CD4-positive, alpha-beta T cell treated with Interleukin-21 for 1 hour (primary cell): ENCODE measurements at regions not wholly inside any gene's neighbourhood (a gene's known extent, or its start where the extent isn't known, plus 50 kb on each side); places are given as distances from the start of the nearest gene placed in this dataset.

Source experiments
- DNase-seq: peaks from one replicate; pipeline ENCODE4 v3.0.0-alpha.2; 2020

DNA sequence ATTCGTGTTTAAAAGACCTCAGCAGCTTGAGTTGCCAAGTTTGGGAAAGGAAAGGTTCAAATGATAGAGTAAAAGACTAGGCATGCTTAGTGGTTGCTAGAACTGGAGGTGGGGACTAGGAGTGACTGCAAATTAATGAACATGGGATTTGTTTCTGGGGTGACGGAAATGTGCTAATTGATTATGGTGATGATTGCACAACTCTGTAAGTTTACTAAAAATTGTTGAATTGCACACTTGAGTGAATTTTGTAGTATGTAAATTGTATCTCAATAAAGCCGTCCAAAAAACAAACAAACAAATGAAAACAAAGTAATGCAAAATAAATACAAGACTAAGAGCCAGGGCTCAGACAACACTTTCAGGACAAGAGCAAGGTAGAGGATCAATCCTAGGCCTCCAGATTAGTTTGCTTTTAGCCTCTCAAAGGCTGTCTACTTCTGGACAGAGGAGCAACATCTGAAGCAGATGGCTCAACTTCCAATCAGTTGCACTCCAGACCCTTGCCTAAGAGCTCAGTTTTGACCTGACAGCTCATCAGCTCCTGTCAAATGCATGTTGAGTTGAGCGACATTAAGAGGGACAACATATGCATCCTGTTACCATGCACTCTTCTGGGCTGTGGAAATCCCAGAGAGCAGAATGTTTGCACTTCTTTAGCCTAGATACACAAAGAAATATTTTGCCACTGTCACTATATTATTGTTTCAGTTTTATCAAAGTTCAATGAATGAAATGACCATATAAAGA, 111.2 kb upstream of the ASIC2 start:
- DNase-seq: no peak

DNA sequence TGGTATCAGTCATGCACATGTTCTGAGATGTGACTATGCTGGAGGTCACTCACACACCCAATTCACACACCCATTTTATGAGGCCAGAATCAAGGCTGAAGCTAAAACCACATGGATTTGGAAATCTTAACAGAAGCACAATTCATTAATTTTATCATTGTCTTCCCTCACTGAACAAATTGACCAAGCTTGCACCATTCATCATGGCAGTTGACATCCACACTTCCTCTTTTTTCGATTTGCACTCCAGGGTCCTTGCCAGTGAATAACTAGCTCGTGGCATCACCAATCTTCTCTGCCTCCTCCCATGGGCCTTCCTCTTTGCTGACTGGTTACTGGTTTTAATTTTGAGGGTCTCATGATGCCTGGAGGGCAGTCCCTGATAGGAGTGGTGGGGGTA, 123.0 kb upstream of the ASIC2 start:
- DNase-seq: no peak

DNA sequence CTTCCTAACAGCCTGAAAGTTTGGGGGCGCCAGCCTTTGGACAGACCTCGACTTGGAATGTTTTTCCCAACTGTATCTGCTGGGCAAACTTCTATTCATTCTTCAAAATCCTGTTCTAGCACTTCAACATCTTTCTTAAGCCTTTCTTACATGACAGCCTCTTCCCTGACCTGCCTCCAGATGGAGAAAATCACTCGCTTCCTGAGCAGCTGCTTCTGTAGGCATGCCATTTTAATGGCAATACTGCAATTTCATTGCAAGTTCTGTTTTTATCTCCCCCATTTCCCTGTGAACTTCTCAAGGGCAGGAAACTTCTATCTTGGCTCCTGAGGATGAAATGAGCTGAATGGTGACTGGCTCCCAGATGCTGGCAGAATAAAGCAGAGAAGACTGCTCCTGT, 128.8 kb upstream of the ASIC2 start:
- no peak for DNase-seq

DNA sequence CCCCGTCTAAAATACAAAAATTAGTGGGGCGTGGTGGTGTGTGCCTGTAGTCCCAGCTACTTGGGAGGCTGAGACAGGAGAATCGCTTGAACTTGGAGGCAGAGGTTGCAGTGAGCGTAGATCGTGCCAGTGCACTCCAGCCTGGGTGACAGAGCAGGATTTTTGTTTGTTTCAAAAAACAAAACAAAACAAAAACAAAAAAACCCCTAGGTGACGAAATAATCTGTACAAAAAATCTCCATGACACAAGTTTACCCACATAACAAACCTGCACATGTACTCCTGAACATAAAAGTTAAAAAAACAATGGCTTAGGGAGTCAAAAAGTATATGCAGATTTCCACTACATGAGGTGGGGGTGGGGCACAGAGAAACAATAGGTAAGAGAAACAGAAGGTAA, 140.5 kb upstream of the ASIC2 start:
- DNase-seq: no peak

DNA sequence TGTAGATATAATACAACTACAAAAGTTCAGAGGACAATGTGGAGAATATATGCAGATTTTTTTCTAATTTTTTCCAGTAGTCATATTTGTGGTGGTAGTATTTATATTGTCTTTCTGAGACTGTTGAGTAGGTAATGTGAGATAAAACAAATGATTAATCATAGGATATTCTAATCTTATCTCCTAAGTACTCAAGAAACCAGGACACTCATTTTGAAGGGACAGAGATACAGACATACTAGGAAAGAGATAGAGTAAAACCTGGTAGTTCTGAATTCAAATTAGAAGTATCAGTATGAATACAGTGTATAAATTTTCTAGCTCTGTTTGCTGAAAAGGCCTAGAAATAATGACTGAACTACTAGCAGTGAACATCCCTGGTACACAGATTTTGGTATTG, 141.7 kb upstream of the ASIC2 start:
- no peak for DNase-seq

DNA sequence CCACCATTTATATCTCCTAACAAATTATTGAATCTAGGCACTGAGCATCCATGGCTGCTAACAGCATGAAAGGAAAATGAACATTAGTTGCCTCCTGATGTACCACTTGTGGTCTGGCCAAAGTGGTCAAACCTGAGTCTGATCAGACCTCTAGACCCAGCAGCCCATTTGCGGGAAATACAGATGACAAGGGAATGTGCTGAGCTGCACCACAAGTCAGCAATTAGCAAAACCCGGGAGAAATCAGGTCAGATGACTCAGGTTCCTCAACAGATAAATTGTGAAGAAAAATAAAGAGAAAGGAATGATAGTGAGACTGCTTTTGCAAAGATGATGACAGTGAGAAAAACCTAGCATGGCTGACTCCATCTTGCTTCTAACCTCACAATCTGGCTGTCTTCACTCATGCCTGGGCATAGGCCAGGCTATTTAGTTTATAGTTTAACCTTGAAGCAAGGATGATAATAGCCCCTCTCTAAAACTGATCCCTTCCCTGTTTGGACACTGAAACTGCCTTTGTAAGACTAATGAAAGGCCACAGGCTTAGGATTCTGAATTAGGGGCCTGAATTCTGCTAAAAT, 142.7 kb upstream of the ASIC2 start:
- no peak for DNase-seq

DNA sequence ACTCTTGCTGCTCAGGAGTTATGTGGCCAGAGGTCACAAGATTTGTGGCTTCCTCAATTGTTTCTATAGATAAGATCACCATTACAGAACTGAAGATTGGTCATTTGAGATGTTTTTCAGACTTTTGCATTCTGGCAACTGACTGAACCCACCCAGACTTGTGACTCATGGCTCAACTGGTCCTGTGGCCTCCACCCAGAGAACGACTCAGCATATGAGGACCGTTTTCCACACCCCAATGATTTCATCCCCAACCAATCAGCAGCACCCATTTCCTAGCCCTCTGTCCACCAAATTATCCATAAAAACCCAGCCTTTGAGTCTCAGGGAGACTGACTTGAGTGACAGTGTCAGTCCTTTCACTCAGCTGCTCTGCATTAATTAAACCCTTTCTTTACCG, 143.2 kb upstream of the ASIC2 start:
- DNase-seq: no peak

DNA sequence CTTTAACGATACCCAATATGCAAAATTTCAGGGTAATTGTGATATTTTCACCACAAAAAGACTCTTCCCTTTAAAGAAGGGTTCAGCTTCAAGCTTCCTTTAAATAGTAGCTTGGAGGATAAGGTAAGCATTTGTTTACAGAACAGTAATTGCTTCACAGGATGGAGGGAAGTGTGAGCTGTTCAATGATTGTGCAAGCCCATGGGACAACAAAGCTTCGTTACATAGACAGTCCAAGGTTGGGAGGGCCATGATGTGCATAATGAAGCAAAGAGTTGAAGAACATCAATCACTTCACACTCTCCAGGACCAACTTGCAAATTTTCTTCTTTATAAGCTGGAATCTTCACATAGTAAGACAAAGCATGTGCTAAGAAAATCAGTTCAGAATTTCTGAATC, 145.0 kb upstream of the ASIC2 start:
- DNase-seq: no peak

DNA sequence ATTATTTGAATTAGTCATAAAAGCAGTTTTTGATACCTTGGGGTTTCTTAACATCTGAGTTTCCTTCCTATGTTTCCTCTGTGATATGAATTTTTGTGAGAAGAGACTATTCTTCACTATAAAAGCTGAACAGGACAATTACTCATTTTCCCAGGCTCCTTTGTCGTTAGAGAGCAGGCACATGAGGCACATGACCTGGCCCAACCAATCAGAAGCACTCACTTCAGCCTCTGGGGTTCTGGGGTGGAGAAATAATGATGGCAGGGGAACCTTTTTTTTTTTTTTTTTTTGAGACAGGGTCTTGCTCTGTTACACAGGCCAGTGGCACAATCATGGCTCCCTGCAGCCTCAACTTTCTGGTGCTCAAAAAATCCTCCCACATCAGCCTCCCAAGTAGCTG, 145.5 kb upstream of the ASIC2 start:
- no peak for DNase-seq

DNA sequence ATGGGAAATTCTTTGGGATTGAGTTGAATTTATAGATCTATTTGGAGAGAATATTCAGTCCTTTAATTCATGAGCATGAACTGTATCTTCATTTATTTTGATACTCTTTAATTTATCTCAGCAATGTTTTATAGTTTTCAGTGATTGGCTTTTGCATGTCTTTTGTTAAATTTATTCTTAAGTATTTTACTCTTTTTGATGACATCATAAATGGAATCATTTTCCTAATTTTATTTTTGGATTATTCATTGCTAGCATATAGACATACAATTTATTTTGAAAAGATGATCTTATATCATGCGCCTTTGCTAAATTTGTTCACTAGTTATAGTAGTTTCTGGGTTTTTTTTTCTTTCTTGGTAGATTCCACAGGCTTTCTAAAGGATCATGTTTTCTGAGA, 149.2 kb upstream of the ASIC2 start:
- no peak for DNase-seq

DNA sequence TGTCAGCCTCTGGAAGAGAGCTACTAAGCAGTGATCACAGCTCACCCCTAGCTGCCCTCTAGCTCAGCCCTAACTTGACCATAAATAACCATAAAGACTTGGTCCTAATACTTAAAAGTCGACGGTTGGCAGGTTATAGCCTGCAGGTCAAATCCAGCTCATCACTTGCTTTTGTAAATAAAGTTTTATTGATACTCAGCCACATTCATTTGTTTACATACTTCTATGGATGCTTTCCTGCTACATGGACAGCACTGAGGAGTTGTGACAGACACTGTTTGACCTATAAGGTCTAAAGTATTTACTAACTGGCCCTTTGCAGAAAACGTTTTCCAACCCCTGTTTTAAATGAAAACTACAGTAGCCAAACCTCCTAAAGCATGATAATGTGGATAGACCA, 151.6 kb upstream of the ASIC2 start:
- no peak for DNase-seq

DNA sequence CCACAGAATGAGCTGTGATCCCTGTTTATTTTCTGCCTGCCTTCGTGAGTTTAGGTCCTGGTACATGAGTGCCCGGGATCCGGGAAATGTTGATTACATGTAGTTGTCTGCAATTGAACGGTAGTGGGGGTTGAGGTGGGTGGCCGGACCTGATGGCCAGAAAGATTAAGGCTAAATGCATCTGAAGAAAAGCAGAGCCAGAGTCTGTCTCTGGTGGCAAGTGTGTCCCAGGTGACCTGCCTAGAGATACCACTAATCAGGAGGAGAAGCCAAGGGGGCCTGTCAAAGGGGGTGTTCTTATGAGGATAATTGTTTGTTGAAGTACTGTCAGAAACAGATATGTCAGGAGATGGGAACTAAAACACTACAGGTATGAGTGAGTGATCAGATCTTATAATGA, 154.0 kb upstream of the ASIC2 start:
- no peak for DNase-seq

DNA sequence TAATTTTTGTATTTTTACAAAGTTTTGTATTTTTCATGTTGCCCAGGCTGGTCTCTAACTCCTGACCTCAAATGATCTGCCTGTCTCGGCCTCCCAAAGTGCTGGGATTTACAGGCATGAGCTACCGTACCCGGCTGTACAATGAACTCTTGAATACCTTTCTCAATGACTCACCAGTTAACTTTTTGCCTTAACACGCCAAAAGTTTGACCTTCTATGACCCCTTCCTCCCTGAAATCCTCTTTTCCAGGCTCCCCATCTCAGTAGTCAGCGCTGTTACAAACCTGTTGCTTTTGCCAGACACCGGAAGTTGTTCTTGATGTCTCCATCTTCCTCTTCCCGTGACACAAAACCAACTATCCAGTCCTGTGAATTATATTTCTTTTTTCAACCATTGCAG, 158.1 kb upstream of the ASIC2 start:
- no peak for DNase-seq

DNA sequence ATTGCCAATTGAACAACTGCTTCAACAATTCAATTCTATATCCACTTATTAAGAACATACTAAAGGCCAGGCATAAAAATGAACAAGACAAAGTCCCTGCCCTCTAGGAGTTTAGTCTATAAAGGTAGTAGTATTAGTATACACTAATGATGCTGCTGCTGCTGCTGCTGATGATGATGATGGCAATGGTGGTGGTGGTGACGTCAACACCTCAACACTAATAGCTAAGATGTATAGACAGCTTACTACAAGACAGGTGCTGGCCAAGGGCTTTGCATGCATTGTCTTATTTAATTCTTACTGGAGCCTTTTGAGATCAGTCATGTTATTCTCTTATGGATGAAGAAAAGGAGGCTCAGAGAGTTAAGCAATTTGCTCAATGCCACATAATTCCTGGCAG, 164.4 kb upstream of the ASIC2 start:
- no peak for DNase-seq

DNA sequence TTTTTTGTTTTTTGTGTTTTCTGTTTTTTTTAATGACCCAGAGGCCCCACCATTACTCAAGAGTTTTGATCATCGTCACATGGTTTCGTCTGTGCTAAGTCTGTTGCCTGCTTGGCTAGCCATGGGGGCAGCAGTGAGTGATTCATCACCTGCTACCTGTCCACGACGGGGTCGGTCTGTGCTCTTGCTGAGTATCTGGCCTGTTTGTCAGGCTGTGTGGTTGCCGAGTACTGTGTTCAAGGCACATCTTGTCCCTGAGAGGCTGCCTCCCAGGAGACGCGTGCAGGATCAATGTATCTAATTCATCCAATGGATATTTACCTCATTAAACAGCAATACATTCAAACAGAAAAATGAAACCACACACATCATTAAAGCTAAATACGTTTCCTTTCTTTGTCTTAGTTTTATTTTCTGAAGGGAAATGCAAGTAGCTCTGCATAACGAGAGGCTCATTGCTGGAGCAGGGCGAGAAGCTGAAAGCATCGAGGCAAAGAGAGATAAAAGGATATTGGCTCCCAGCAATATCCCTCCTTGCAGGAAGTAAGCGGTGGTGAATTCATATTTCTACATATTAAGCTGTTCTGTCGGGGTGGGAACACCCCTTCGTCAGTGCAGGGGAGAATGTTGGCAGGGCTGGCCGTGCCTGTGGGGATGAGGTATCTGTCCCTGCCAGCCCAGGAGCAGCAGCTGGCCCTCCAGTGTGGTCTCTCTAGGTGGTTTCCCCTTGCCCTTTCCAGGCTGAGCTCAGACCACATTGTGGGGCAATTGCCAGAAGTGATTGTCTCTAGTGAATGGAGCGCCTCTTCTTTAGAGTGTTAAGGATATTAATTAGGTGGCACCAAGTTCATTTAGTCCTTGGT, 166.2 kb upstream of the ASIC2 start:
- DNase-seq: no peak

DNA sequence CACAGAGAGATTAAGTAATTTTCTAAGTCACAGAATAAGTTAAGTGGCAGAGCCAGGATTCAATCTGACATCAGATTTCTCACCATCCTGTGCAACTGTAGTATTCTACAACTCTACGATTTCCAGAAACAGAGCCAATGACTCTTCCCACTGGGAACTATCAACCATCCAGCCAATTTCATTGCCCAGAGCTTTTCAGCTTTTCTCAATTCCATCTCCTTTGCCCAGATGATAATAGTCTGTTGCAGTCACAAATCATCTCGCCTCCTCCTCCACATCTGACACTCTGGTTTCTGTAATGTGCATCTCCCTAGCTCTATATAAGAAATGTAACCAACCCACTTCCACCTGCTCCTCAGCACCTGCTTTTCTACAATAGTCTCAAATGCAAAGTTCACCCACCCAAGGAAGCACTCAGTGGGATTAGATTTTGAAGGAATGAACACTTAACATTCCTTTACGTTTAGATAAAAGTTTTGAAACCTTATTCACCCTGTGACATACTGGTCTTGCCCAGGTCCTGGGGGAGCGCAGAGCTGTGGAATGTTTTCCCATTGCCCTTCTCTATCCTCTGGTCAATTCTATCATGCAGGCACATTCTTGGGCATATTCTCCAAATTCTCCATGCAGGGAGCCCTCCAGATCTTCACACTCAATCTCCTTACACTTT, 167.8 kb upstream of the ASIC2 start:
- no peak for DNase-seq

DNA sequence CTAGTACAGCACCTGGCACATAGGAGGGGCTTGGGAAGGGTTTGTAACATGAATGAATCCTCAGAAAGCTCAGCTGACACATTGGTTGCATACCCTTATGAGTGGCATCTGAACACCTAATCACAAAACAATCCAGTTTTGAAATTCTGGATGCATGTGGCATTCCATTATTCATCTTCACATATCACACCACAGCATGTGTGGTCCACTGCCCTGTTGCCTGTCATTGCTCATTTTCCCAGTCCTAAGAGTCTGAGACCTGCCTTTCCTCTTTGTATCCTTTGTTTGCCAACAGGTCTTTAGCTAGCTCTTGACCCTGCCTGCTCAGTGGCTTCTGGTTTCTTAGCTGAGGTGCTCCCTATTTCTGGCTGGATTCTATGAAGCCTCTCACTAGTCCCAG, 170.8 kb upstream of the ASIC2 start:
- no peak for DNase-seq

DNA sequence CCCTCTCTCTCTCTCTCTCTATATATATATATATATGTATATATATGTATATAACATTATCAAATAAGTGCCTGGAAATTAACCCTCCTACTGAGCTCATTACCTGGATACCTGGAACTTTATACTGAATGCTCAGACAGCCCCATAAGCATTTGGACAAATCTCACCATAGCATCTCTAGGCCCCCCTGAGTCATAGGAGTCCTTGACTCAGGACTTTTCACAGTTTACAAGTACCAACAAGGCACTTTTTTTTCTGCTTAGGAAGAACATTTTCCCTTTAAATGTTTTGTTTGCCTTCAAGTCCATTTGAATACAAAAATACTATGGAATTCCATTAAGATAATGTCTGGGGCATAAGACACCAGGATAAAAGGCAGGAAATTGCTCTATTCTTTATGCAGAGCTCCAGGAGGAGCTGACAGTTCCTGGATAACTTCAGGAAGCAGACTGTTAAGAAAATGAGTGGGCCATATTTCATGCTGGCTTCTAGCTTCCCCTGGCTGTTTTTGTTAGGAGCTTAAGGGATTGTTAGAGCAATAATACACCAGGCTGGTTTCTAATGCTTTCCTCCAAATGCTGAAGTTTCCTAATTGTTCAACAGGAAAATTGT, 171.7 kb upstream of the ASIC2 start:
- no peak for DNase-seq

DNA sequence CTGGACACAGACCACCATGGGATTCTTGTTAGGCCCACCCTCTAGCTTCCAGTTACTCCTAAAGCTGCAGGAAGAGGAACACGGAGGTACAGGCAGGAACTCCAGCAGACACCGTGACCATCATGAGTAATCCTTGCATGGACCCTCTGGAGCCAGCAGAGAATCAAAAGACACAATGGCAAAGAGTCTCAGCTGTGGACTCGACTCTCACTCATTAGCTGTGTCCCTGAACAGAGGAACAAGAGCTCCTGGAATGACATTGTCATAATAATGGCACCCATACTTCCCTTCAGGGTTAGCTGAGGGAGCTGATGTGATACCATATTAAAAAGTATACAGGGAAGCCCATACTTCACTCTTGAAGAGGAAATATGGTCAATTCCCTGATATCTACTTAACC, 176.3 kb upstream of the ASIC2 start:
- no peak for DNase-seq

DNA sequence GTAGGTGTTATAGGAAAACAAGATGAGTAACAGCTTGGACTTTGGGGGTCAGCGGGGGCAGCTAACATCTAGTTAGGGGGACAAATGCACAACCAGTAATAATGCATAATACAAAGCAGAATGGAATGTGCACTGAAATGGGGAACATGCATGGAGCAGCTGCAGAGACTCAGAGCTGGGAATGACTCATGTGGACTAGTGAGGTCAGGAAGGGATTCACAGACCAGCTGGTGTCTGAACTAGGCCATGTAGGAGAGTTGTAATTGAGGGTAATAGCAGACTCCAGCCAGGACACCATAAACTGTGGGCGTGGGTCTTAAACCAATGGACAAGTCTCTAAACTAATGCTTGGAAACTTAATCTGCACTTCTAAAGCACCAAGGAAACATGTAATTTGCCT, 176.8 kb upstream of the ASIC2 start:
- no peak for DNase-seq

DNA sequence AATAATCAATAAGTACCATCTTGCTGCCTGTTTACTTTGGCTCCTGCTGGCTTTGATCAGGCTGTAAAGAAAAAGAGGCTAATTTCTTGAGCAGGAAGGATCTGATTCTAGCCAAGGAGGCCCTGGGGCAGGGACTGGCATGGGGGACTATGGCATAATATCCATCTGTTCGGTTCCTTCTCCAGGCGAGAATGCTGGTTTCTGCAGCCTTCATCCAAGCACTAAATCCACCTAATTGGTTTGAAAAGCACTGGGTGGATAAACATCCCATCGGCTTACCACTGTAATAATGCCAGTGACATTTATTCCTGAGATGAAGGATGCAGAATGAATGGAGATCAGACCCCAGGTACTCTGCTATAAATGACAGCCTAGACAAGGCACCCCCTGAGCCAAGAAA, 180.0 kb upstream of the ASIC2 start:
- DNase-seq: no peak

DNA sequence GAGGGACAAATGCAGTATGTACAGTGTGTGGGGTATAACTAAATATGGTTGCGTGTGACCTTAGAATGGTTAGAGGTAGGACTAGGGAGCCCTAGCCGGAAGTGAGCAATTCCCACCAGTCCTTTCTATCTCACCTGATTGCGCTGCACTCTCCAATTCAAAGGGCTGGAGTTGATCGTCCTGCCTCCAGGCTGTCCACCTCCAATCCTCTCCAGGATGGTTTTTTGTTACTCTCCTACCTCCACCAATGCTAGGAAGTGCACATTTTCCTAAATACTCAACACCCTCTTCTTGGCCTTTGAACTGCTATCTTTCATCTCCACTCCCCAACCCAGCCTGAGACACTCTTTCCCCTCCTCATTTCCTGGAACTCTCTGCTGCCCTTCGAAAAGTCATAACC, 181.7 kb upstream of the ASIC2 start:
- no peak for DNase-seq

DNA sequence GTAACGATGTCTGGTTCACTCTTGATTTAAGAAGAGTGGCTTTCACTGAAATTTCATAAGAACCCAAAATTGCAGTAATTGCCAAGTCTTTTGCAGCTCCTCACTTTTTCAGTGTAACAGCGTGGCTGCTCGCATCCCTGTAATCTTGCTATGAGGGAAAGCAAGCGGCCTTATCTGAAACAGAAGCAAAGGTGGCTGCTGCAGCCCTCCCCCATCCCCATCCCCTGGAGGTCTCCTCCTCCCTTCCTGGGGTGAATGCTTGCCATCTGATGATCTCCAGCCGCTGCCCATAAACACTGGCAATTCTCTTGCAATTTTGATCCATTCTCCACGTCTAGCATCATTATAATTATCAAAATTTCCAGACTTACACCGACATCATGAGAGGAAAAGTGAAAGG, 182.5 kb upstream of the ASIC2 start:
- DNase-seq: no peak
